ENCODE measurements at regions not wholly inside any gene's neighbourhood (a gene's known extent, or its start where the extent isn't known, plus 50 kb on each side); places are given as distances from the start of the nearest gene placed in this dataset.

- WGBS, 2 experiments (ENCODE audit: low coverage in 1 of 2, low lambda C conversion rate in 2 of 2, missing lambda C conversion rate in 2 of 2), result 21 to 24% methylated on average over 3 of the region's 3 CpGs
Measured at GRCh38 chr2:106628377-106628776, 141.2 kb downstream of the CD8B2 start.

GRCh38 chr2:106629981-106630380, 142.8 kb downstream of the CD8B2 start:
- Histone ChIP-seq H3K27me3 (replicated peaks; ENCODE audit: insufficient read depth) (no peaks in the 10 kb centered on the region), H2AFZ (no peak overlapping the region), H3F3A (ENCODE audit: insufficient read depth) (no peaks in the 10 kb centered on the region), H3K79me2 (ENCODE audit: insufficient read depth) (no peaks in the 10 kb centered on the region), H3K4me1 (ENCODE audit: insufficient read depth) (no peaks in the 10 kb centered on the region), H3K36me3 (ENCODE audit: low read depth) (no peaks in the 10 kb centered on the region), H3K4me2 (ENCODE audit: unreplicated experiment) (no peak overlapping the region), H3K9ac (no peak overlapping the region), H4K20me1 (ENCODE audit: insufficient read depth) (no peaks in the 10 kb centered on the region), H3K4me3 (no peak overlapping the region), H3K9me3 (ENCODE audit: low read depth) (no peaks in the 10 kb centered on the region), H3K9me2 (ENCODE audit: insufficient read depth) (no peaks in the 10 kb centered on the region), H3K27ac (no peak overlapping the region)
- no peak for DNase-seq
- TF ChIP-seq EZH2phosphoT487 (IDR thresholded peaks at IDR 0.05; ENCODE audit: insufficient read depth, low read depth) (no peak), EZH2 (IDR thresholded peaks at IDR 0.05; ENCODE audit: insufficient read depth, poor library complexity, severe bottlenecking) (no peak)
- WGBS, 2 experiments (ENCODE audit: low coverage in 1 of 2, low lambda C conversion rate in 2 of 2, missing lambda C conversion rate in 2 of 2), result 7 to 13% methylated on average over 3 of the region's 3 CpGs
- in situ Hi-C loops (cut with MboI), result no loop called here

More at GRCh38 chr2:106628377-106628776, 141.2 kb downstream of the CD8B2 start:
- Histone ChIP-seq H3K79me2 (ENCODE audit: insufficient read depth) (no peaks in the 10 kb centered on the region), H3K27ac (no peak overlapping the region), H3F3A (ENCODE audit: insufficient read depth) (no peaks in the 10 kb centered on the region), H3K9me2 (ENCODE audit: insufficient read depth) (no peaks in the 10 kb centered on the region), H4K20me1 (ENCODE audit: insufficient read depth) (no peaks in the 10 kb centered on the region), H3K4me2 (ENCODE audit: unreplicated experiment) (no peak overlapping the region), H3K9me3 (ENCODE audit: low read depth) (no peaks in the 10 kb centered on the region), H3K9ac (no peak overlapping the region), H2AFZ (no peak overlapping the region), H3K4me3 (no peak overlapping the region), H3K27me3 (replicated peaks; ENCODE audit: insufficient read depth) (no peaks in the 10 kb centered on the region), H3K36me3 (ENCODE audit: low read depth) (no peaks in the 10 kb centered on the region), H3K4me1 (ENCODE audit: insufficient read depth) (no peaks in the 10 kb centered on the region)
- DNase-seq, result no peak
- in situ Hi-C loops (cut with MboI), result no loop called here
- TF ChIP-seq EZH2 (IDR thresholded peaks at IDR 0.05; ENCODE audit: insufficient read depth, poor library complexity, severe bottlenecking), result no peak
- TF ChIP-seq EZH2phosphoT487 (IDR thresholded peaks at IDR 0.05; ENCODE audit: insufficient read depth, low read depth), result no peak

GRCh38 chr2:106631281-106631680, 144.1 kb downstream of the CD8B2 start:
- H3K4me1 ChIP-seq (ENCODE audit: insufficient read depth), result no peaks in the 10 kb centered on the region
- in situ Hi-C loops (cut with MboI), result no loop called here
- no peaks in the 10 kb centered on the region for H4K20me1 ChIP-seq (ENCODE audit: insufficient read depth)
- no peaks in the 10 kb centered on the region for H3K36me3 ChIP-seq (ENCODE audit: low read depth)
- H3K79me2 ChIP-seq (ENCODE audit: insufficient read depth), result no peaks in the 10 kb centered on the region
- H3K9me2 ChIP-seq (ENCODE audit: insufficient read depth), result no peaks in the 10 kb centered on the region
- WGBS, 2 experiments (ENCODE audit: low coverage in 1 of 2, low lambda C conversion rate in 2 of 2, missing lambda C conversion rate in 2 of 2), result 0 to 4% methylated on average over 1 of the region's 1 CpG
- no peak overlapping the region for H3K27ac ChIP-seq
- no peak overlapping the region for H3K4me3 ChIP-seq
- no peaks in the 10 kb centered on the region for H3K27me3 ChIP-seq (replicated peaks; ENCODE audit: insufficient read depth)
- no peak overlapping the region for H3K9ac ChIP-seq
- no peaks in the 10 kb centered on the region for H3K9me3 ChIP-seq (ENCODE audit: low read depth)
- no peak overlapping the region for H3K4me2 ChIP-seq (ENCODE audit: unreplicated experiment)
- no peak for DNase-seq
- H3F3A ChIP-seq (ENCODE audit: insufficient read depth), result no peaks in the 10 kb centered on the region
- H2AFZ ChIP-seq, result no peak overlapping the region
- no peak for TF ChIP-seq EZH2 (IDR thresholded peaks at IDR 0.05; ENCODE audit: insufficient read depth, poor library complexity, severe bottlenecking)
- TF ChIP-seq EZH2phosphoT487 (IDR thresholded peaks at IDR 0.05; ENCODE audit: insufficient read depth, low read depth), result no peak

GRCh38 chr2:106638043-106638442, 150.9 kb downstream of the CD8B2 start:
- TF ChIP-seq EZH2phosphoT487 (IDR thresholded peaks at IDR 0.05; ENCODE audit: insufficient read depth, low read depth) (no peak), EZH2 (IDR thresholded peaks at IDR 0.05; ENCODE audit: insufficient read depth, poor library complexity, severe bottlenecking) (no peak)
- in situ Hi-C loops (cut with MboI), result no loop called here
- Histone ChIP-seq H2AFZ (no peak overlapping the region), H3K27ac (no peak overlapping the region), H3K4me3 (no peak overlapping the region), H3K4me1 (ENCODE audit: insufficient read depth) (no peaks in the 10 kb centered on the region), H3K9me3 (ENCODE audit: low read depth) (no peaks in the 10 kb centered on the region), H3K9me2 (ENCODE audit: insufficient read depth) (no peaks in the 10 kb centered on the region), H3K79me2 (ENCODE audit: insufficient read depth) (no peaks in the 10 kb centered on the region), H3K9ac (no peak overlapping the region), H3F3A (ENCODE audit: insufficient read depth) (no peaks in the 10 kb centered on the region), H3K36me3 (ENCODE audit: low read depth) (no peaks in the 10 kb centered on the region), H3K27me3 (replicated peaks; ENCODE audit: insufficient read depth) (no peaks in the 10 kb centered on the region; the same call in 1 of the 2 replicates), H3K4me2 (ENCODE audit: unreplicated experiment) (no peak overlapping the region), H4K20me1 (ENCODE audit: insufficient read depth) (no peaks in the 10 kb centered on the region)
- WGBS, 2 experiments (ENCODE audit: low coverage in 1 of 2, low lambda C conversion rate in 2 of 2, missing lambda C conversion rate in 2 of 2), result 4% methylated on average over 1 of the region's 1 CpG
- peak; percentile 48 for DNase-seq

GRCh38 chr2:106638580-106638979, 151.4 kb downstream of the CD8B2 start:
- in situ Hi-C loops (cut with MboI), result no loop called here
- no peaks in the 10 kb centered on the region for H3K9me3 ChIP-seq (ENCODE audit: low read depth)
- no peak overlapping the region for H3K4me2 ChIP-seq (ENCODE audit: unreplicated experiment)
- no peaks in the 10 kb centered on the region for H4K20me1 ChIP-seq (ENCODE audit: insufficient read depth)
- DNase-seq, result no peak
- TF ChIP-seq EZH2phosphoT487 (IDR thresholded peaks at IDR 0.05; ENCODE audit: insufficient read depth, low read depth), result no peak
- TF ChIP-seq EZH2 (IDR thresholded peaks at IDR 0.05; ENCODE audit: insufficient read depth, poor library complexity, severe bottlenecking), result no peak
- H3K36me3 ChIP-seq (ENCODE audit: low read depth), result no peaks in the 10 kb centered on the region
- no peaks in the 10 kb centered on the region for H3K4me1 ChIP-seq (ENCODE audit: insufficient read depth)
- no peaks in the 10 kb centered on the region for H3K79me2 ChIP-seq (ENCODE audit: insufficient read depth)
- no peaks in the 10 kb centered on the region; the same call in 1 of the 2 replicates for H3K27me3 ChIP-seq (replicated peaks; ENCODE audit: insufficient read depth)
- no peaks in the 10 kb centered on the region for H3F3A ChIP-seq (ENCODE audit: insufficient read depth)
- H3K9me2 ChIP-seq (ENCODE audit: insufficient read depth), result no peaks in the 10 kb centered on the region
- H3K4me3 ChIP-seq, result no peak overlapping the region
- H3K27ac ChIP-seq, result no peak overlapping the region
- H2AFZ ChIP-seq, result no peak overlapping the region
- no peak overlapping the region for H3K9ac ChIP-seq

Data from GM23248 (cell line).